Skeletal muscle satellite cell (primary cell): ENCODE measurements at regions not wholly inside any gene's neighbourhood (a gene's known extent, or its start where the extent isn't known, plus 50 kb on each side); places are given as distances from the start of the nearest gene placed in this dataset.

Experiments used
- H3K27me3 ChIP-seq: 2 replicates; pipeline ENCODE4 v1.7.0; 2013; ENCODE audit warnings: low read length; ENCODE audit not compliant: control insufficient read depth, insufficient read depth
- H3K36me3 ChIP-seq: 2 replicates; pipeline ENCODE4 v1.7.0; 2013; ENCODE audit warnings: mild to moderate bottlenecking, control low read depth, low read length; ENCODE audit not compliant: insufficient read depth
- H3K4me1 ChIP-seq: 2 replicates; pipeline ENCODE4 v1.7.0; 2013; ENCODE audit warnings: low read length; ENCODE audit not compliant: control insufficient read depth, insufficient read depth
- H3K4me2 ChIP-seq: 2 replicates; pipeline ENCODE4 v1.7.0; 2013; ENCODE audit warnings: mild to moderate bottlenecking, low read length
- H3K4me3 ChIP-seq: 2 replicates; pipeline ENCODE4 v1.7.0; 2013; ENCODE audit warnings: low read length
- H3K9ac ChIP-seq: 2 replicates; pipeline ENCODE4 v1.7.0; 2013; ENCODE audit warnings: mild to moderate bottlenecking, low read depth, low read length, moderate library complexity
- H3K9me3 ChIP-seq: replicated peaks from 2 replicates; pipeline ENCODE4 v1.7.0; 2013; ENCODE audit warnings: mild to moderate bottlenecking, control low read depth, low read length

GRCh38 chr22:48440673-48441552 is 1386.8 kb downstream of the BRD1 start:
- H3K36me3 ChIP-seq: no peaks in the 10 kb centered on the region
- no peak overlapping the region for H3K9ac ChIP-seq
- H3K27me3 ChIP-seq: no peaks in the 10 kb centered on the region
- no peak overlapping the region for H3K4me2 ChIP-seq
- H3K4me1 ChIP-seq: no peaks in the 10 kb centered on the region
- H3K9me3 ChIP-seq: peaks cover 30% of the 10 kb centered on the region
- no peak overlapping the region for H3K4me3 ChIP-seq

GRCh38 chr22:48440176-48440575 is 1387.5 kb downstream of the BRD1 start:
- no peak overlapping the region for H3K4me2 ChIP-seq
- H3K9me3 ChIP-seq: peaks cover 27% of the 10 kb centered on the region
- H3K36me3 ChIP-seq: no peaks in the 10 kb centered on the region
- no peak overlapping the region for H3K9ac ChIP-seq
- H3K4me1 ChIP-seq: no peaks in the 10 kb centered on the region
- no peaks in the 10 kb centered on the region for H3K27me3 ChIP-seq
- H3K4me3 ChIP-seq: no peak overlapping the region

GRCh38 chr22:48439560-48440135 is 1388.0 kb downstream of the BRD1 start:
- H3K4me3 ChIP-seq: no peak overlapping the region
- no peak overlapping the region for H3K9ac ChIP-seq
- no peaks in the 10 kb centered on the region for H3K4me1 ChIP-seq
- H3K4me2 ChIP-seq: no peak overlapping the region
- H3K27me3 ChIP-seq: no peaks in the 10 kb centered on the region
- H3K36me3 ChIP-seq: no peaks in the 10 kb centered on the region
- H3K9me3 ChIP-seq: peaks cover 22% of the 10 kb centered on the region

GRCh38 chr22:48438800-48439559 is 1388.7 kb downstream of the BRD1 start:
- Histone ChIP-seq H3K9ac (no peak overlapping the region), H3K36me3 (no peaks in the 10 kb centered on the region), H3K4me1 (no peaks in the 10 kb centered on the region), H3K4me3 (no peak overlapping the region), H3K9me3 (peaks cover 22% of the 10 kb centered on the region), H3K4me2 (no peak overlapping the region), H3K27me3 (no peaks in the 10 kb centered on the region)

- Histone ChIP-seq H3K4me1 (no peaks in the 10 kb centered on the region), H3K4me3 (no peak overlapping the region), H3K27me3 (no peaks in the 10 kb centered on the region), H3K36me3 (no peaks in the 10 kb centered on the region), H3K4me2 (no peak overlapping the region), H3K9ac (no peak overlapping the region), H3K9me3 (peaks cover 26% of the 10 kb centered on the region)
These were observed 1389.6 kb downstream of the BRD1 start for GRCh38 chr22:48438096-48438495.

GRCh38 chr22:48436201-48436931 is 1391.3 kb downstream of the BRD1 start:
- H3K4me2 ChIP-seq: no peak overlapping the region
- no peaks in the 10 kb centered on the region for H3K36me3 ChIP-seq
- no peak overlapping the region for H3K9ac ChIP-seq
- no peaks in the 10 kb centered on the region for H3K4me1 ChIP-seq
- H3K9me3 ChIP-seq: peaks cover 16% of the 10 kb centered on the region
- H3K27me3 ChIP-seq: no peaks in the 10 kb centered on the region
- H3K4me3 ChIP-seq: no peak overlapping the region

- Histone ChIP-seq H3K4me1 (no peaks in the 10 kb centered on the region), H3K4me2 (no peak overlapping the region), H3K36me3 (no peaks in the 10 kb centered on the region), H3K4me3 (no peak overlapping the region), H3K9ac (no peak overlapping the region), H3K9me3 (peaks cover 16% of the 10 kb centered on the region), H3K27me3 (no peaks in the 10 kb centered on the region)
These were observed 1392.8 kb downstream of the BRD1 start for GRCh38 chr22:48434868-48435250.

GRCh38 chr22:48434156-48434867 is 1393.4 kb downstream of the BRD1 start:
- no peaks in the 10 kb centered on the region for H3K4me1 ChIP-seq
- no peaks in the 10 kb centered on the region for H3K36me3 ChIP-seq
- H3K9ac ChIP-seq: no peak overlapping the region
- H3K4me2 ChIP-seq: no peak overlapping the region
- no peaks in the 10 kb centered on the region for H3K27me3 ChIP-seq
- peaks cover 16% of the 10 kb centered on the region for H3K9me3 ChIP-seq
- no peak overlapping the region for H3K4me3 ChIP-seq

GRCh38 chr22:48433647-48434046 is 1394.0 kb downstream of the BRD1 start:
- Histone ChIP-seq H3K4me2 (no peak overlapping the region), H3K9ac (no peak overlapping the region), H3K36me3 (no peaks in the 10 kb centered on the region), H3K4me1 (no peaks in the 10 kb centered on the region), H3K4me3 (no peak overlapping the region), H3K27me3 (no peaks in the 10 kb centered on the region), H3K9me3 (peaks cover 16% of the 10 kb centered on the region)

- Histone ChIP-seq H3K4me3 (no peak overlapping the region), H3K4me1 (no peaks in the 10 kb centered on the region), H3K27me3 (no peaks in the 10 kb centered on the region), H3K36me3 (no peaks in the 10 kb centered on the region), H3K4me2 (no peak overlapping the region), H3K9me3 (peaks cover 11% of the 10 kb centered on the region), H3K9ac (no peak overlapping the region)
These were observed 1394.7 kb downstream of the BRD1 start for GRCh38 chr22:48432781-48433518.
